MM.1S (cell line): ENCODE measurements at regions not wholly inside any gene's neighbourhood (a gene's known extent, or its start where the extent isn't known, plus 50 kb on each side); places are given as distances from the start of the nearest gene placed in this dataset.
A peak's percentile ranks its signal among the peaks of the same experiment; 100 is the strongest.

ENCODE experiments used
- DNase-seq: peaks from one replicate; pipeline ENCODE4 v3.0.0-alpha.2; 2015
- H2AFZ ChIP-seq: fragments of 300-600 bp; sonication (generic); 2 replicates; pipeline ENCODE4 v1.6.0; 2016; ENCODE audit warnings: antibody characterized with exemption, low read length
- H3F3A ChIP-seq: fragments of 300-600 bp; sonication (generic); 2 replicates; pipeline ENCODE4 v1.6.1; 2016; ENCODE audit warnings: mild to moderate bottlenecking, antibody characterized with exemption, low read length, moderate library complexity, mixed read lengths; ENCODE audit not compliant: insufficient read depth
- H3K27ac ChIP-seq: fragments of 300-600 bp; sonication (generic); 2 replicates; pipeline ENCODE4 v1.5.1; 2016; ENCODE audit warnings: mild to moderate bottlenecking, low read length
- H3K27me3 ChIP-seq: fragments of 300-600 bp; sonication (generic); replicated peaks from 2 replicates; pipeline ENCODE4 v1.6.0; 2016; ENCODE audit warnings: low read length; ENCODE audit not compliant: insufficient read depth
- H3K36me3 ChIP-seq: fragments of 300-600 bp; sonication (generic); replicated peaks from 2 replicates; pipeline ENCODE4 v1.6.1; 2016; ENCODE audit warnings: mild to moderate bottlenecking, low read length, mixed read lengths; ENCODE audit not compliant: insufficient read depth
- H3K4me1 ChIP-seq: fragments of 300-600 bp; sonication (generic); 2 replicates; pipeline ENCODE4 v1.6.1; 2016; ENCODE audit warnings: low read length, mixed read lengths
- H3K4me2 ChIP-seq: fragments of 300-600 bp; sonication (generic); 2 replicates; pipeline ENCODE4 v1.6.0; 2016; ENCODE audit warnings: low read depth, low read length
- H3K4me3 ChIP-seq: fragments of 300-600 bp; sonication (generic); 2 replicates; pipeline ENCODE4 v1.5.1; 2016; ENCODE audit warnings: low read length, mixed read lengths
- H3K79me2 ChIP-seq: fragments of 300-600 bp; sonication (generic); 2 replicates; pipeline ENCODE4 v1.6.1; 2016; ENCODE audit warnings: mixed run types, low read length, mixed read lengths
- H3K9ac ChIP-seq: fragments of 300-600 bp; sonication (generic); 2 replicates; pipeline ENCODE4 v1.6.1; 2016; ENCODE audit warnings: low read length, mixed read lengths
- H3K9me2 ChIP-seq: fragments of 300-600 bp; sonication (generic); replicated peaks from 2 replicates; pipeline ENCODE4 v1.6.1; 2016; ENCODE audit warnings: mild to moderate bottlenecking, low read length, mixed read lengths; ENCODE audit not compliant: insufficient read depth
- H3K9me3 ChIP-seq: fragments of 300-600 bp; sonication (generic); replicated peaks from 2 replicates; pipeline ENCODE4 v1.6.1; 2016; ENCODE audit warnings: mild to moderate bottlenecking, low read length, mixed read lengths; ENCODE audit not compliant: insufficient read depth
- H4K20me1 ChIP-seq: fragments of 300-600 bp; sonication (generic); 2 replicates; pipeline ENCODE4 v1.6.1; 2016; ENCODE audit warnings: mild to moderate bottlenecking, low read length, moderate library complexity, mixed read lengths; ENCODE audit not compliant: insufficient read depth
- CTCF ChIP-seq: fragments of 300-600 bp; sonication (generic); IDR thresholded peaks from 2 replicates; pipeline ENCODE4 v1.5.1; 2016; ENCODE audit warnings: antibody characterized with exemption, low read length, mixed read lengths
- EZH2 ChIP-seq: fragments of 300-600 bp; sonication (generic); optimal IDR thresholded peaks from 2 replicates; pipeline ENCODE3; 2017; ENCODE audit warnings: low read depth, mild to moderate bottlenecking, antibody characterized with exemption, low read length, mixed read lengths
- EZH2phosphoT487 ChIP-seq: fragments of 300-600 bp; sonication (generic); IDR thresholded peaks from 2 replicates; pipeline ENCODE4 v1.6.1; 2018; ENCODE audit warnings: antibody characterized with exemption, low read length

GRCh38 chr1:58994664-58995063 lies 210.8 kb upstream of the JUN start:
- Histone ChIP-seq H3K36me3 (no peaks in the 10 kb centered on the region), H4K20me1 (no peaks in the 10 kb centered on the region), H3K4me1 (peaks cover 24% of the 10 kb centered on the region), H3K9me3 (no peaks in the 10 kb centered on the region), H3K27ac (no peak overlapping the region), H2AFZ (no peak overlapping the region), H3K79me2 (no peaks in the 10 kb centered on the region), H3K9ac (no peak overlapping the region), H3K4me3 (no peak overlapping the region), H3K4me2 (no peak overlapping the region), H3F3A (0 out of 2 replicates have a peak, but pooled peaks cover 2% of the 10 kb centered on the region), H3K27me3 (no peaks in the 10 kb centered on the region), H3K9me2 (no peaks in the 10 kb centered on the region)
- no peak for TF ChIP-seq EZH2
- TF ChIP-seq EZH2phosphoT487, result no peak
- no peak for TF ChIP-seq CTCF
- no peak for DNase-seq

- no peaks in the 10 kb centered on the region for H3K9me3 ChIP-seq
- no peak for TF ChIP-seq EZH2
- no peaks in the 10 kb centered on the region for H3K27me3 ChIP-seq
- no peaks in the 10 kb centered on the region for H3K79me2 ChIP-seq
- no peak overlapping the region for H3K4me3 ChIP-seq
- H3F3A ChIP-seq, result 0 out of 2 replicates have a peak, but pooled peaks cover 2% of the 10 kb centered on the region
- no peak overlapping the region for H3K9ac ChIP-seq
- H2AFZ ChIP-seq, result no peak overlapping the region
- H3K9me2 ChIP-seq, result no peaks in the 10 kb centered on the region
- H4K20me1 ChIP-seq, result no peaks in the 10 kb centered on the region
- DNase-seq, result peak; percentile 50
- H3K27ac ChIP-seq, result no peak overlapping the region
- peak overlapping the region; percentile 40; the same call in 1 of the 2 replicates for H3K4me2 ChIP-seq
- peaks cover 17% of the 10 kb centered on the region for H3K4me1 ChIP-seq
- no peaks in the 10 kb centered on the region for H3K36me3 ChIP-seq
Observed at GRCh38 chr1:58996341-58997059, 212.7 kb upstream of the JUN start.

- H4K20me1 ChIP-seq, result no peaks in the 10 kb centered on the region
- TF ChIP-seq CTCF, result no peak
- no peak for TF ChIP-seq EZH2
- TF ChIP-seq EZH2phosphoT487, result no peak
- H3K4me1 ChIP-seq, result peaks cover 14% of the 10 kb centered on the region
- H3K4me2 ChIP-seq, result no peak overlapping the region
- H3K9ac ChIP-seq, result no peak overlapping the region
- H3F3A ChIP-seq, result 0 out of 2 replicates have a peak, but pooled peaks cover 2% of the 10 kb centered on the region
- H3K9me3 ChIP-seq, result no peaks in the 10 kb centered on the region
- H3K4me3 ChIP-seq, result no peak overlapping the region
- DNase-seq, result no peak
- no peaks in the 10 kb centered on the region for H3K36me3 ChIP-seq
- H3K9me2 ChIP-seq, result no peaks in the 10 kb centered on the region
- no peaks in the 10 kb centered on the region for H3K79me2 ChIP-seq
- H2AFZ ChIP-seq, result 0 out of 2 replicates have a peak overlapping the region, but pooled peaks have one; percentile 40
- no peaks in the 10 kb centered on the region for H3K27me3 ChIP-seq
- H3K27ac ChIP-seq, result peak overlapping the region; percentile 25; the same call in 1 of the 2 replicates
Observed at GRCh38 chr1:58997060-58997411, 213.2 kb upstream of the JUN start.

GRCh38 chr1:58997637-58998036 lies 213.8 kb upstream of the JUN start:
- H3K79me2 ChIP-seq, result no peaks in the 10 kb centered on the region
- H4K20me1 ChIP-seq, result no peaks in the 10 kb centered on the region
- H3K27me3 ChIP-seq, result no peaks in the 10 kb centered on the region
- TF ChIP-seq CTCF (no peak), EZH2phosphoT487 (no peak), EZH2 (no peak)
- H3K9ac ChIP-seq, result no peak overlapping the region
- 0 out of 2 replicates have a peak, but pooled peaks cover 2% of the 10 kb centered on the region for H3F3A ChIP-seq
- no peaks in the 10 kb centered on the region for H3K9me2 ChIP-seq
- H3K4me2 ChIP-seq, result no peak overlapping the region
- H3K4me3 ChIP-seq, result no peak overlapping the region
- H3K36me3 ChIP-seq, result no peaks in the 10 kb centered on the region
- DNase-seq, result no peak
- H3K4me1 ChIP-seq, result peaks cover 14% of the 10 kb centered on the region
- H3K9me3 ChIP-seq, result no peaks in the 10 kb centered on the region
- no peak overlapping the region for H3K27ac ChIP-seq
- no peak overlapping the region for H2AFZ ChIP-seq
